ENCODE measurements at regions not wholly inside any gene's neighbourhood (a gene's known extent, or its start where the extent isn't known, plus 50 kb on each side); places are given as distances from the start of the nearest gene placed in this dataset.
A peak's percentile ranks its signal among the peaks of the same experiment; 100 is the strongest.
"Not testable (repeated sequence)": the region's sequence is repeated elsewhere in the genome, so short reads cannot be mapped to it uniquely, and the experiment has no call there.

DNA sequence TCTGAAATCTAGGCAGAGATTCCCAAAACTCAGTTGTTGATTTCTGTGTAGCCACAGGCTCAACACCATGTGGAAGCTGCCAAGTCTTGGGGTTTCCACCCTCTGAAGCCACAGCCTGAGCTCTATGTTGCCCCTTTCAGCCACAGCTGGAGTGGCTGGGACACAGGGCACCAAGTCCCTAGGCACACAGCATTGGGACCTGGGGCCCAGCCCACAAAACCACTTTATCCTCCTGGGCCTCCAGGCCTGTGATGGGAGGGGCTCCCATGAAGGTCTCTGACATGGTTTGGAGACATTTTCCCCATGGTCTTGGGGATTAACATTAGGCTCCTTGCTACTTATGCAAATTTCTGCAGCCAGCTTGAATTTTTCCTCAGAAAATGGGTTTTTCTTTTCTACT lies 186.0 kb upstream of the SPOPL start:
- DNase-seq (ENCODE audit: low spot score) = not testable (repeated sequence)

DNA sequence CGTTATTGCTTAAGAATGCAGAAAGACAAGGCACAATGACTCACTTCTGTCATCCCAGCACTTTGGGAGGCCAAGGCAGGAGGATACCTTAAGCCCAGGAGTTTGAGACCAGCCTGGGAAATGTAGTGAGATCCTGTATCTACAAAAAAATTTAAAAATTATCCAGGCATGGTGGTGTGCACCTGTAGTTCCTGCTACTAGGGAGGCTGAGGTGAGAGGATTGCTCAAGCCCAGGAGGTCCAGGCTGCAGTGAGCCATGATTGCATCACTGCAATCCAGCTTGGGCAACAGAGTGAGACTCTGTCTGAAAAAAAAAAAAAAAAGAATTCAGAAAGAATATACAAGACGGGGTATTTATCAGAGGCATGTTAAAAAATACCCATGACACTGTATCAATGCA lies 182.0 kb upstream of the SPOPL start:
- DNase-seq (ENCODE audit: low spot score) = no peak

GRCh38 chr2:138321458-138321857 lies 180.1 kb upstream of the SPOPL start:
- no peak for DNase-seq (ENCODE audit: low spot score)

- DNase-seq (ENCODE audit: low spot score) = no peak
These were observed 178.0 kb upstream of the SPOPL start for GRCh38 chr2:138323382-138324067.

GRCh38 chr2:138324068-138324771 lies 177.3 kb upstream of the SPOPL start:
- DNase-seq (ENCODE audit: low spot score) = no peak

DNA sequence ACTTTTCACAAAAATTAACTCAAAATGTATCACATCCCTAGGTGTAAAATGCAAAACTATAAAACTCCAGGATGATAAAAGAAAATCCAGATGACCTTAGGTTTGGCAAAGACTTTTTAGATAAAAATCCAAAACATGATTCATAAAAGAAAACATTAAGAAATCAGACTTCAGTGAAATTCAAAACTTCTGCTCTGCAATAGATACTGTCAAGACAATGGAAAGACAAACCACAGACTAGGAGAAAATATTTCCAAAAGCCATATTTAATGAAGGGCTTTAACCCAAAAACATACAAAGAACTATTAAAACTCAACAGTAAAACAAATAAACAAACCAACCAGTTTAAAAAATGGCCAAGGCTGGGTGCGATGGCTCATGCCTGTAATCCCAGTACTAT lies 173.6 kb upstream of the SPOPL start:
- no peak for DNase-seq (ENCODE audit: low spot score)

DNA sequence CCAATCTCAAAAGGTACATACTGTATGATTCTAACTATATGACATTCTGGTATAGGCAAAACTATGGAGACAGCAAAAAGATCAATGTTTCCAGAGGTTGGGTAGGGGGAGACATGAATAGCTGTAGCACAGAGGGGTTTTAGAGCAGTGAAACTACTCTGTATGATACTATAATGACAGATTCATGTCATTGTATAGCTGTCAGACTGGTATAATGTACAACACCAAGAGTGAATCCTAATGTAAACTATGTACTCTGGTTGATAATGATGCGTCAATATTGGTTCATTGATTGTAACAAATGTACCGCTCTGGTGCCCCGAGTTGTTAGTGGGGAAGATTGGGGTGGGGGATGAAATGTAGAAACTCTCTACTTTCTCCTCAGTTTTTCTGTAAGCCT lies 172.4 kb upstream of the SPOPL start:
- no peak for DNase-seq (ENCODE audit: low spot score)

DNA sequence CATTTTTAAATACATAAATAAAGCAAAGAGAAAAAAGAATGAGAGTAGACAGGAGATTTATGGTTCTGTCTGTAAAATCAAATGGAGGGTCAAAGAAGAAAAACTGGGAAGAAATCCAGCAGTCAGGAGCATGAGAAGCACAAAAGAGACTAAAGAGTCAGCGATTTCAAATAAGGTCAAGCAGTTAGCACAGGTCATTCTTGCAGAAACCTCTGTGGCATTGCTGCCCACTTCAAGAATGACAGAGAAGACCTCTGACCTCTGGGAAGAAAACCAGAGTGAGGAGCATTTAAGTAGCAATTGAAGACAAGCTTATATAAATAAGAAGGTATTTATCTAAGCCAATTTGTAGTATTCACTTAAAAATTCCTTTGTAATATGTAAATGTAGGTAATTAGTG lies 172.0 kb upstream of the SPOPL start:
- DNase-seq (ENCODE audit: low spot score) = no peak

- no peak for DNase-seq (ENCODE audit: low spot score)
These were observed 168.4 kb upstream of the SPOPL start for GRCh38 chr2:138333121-138333520.

DNA sequence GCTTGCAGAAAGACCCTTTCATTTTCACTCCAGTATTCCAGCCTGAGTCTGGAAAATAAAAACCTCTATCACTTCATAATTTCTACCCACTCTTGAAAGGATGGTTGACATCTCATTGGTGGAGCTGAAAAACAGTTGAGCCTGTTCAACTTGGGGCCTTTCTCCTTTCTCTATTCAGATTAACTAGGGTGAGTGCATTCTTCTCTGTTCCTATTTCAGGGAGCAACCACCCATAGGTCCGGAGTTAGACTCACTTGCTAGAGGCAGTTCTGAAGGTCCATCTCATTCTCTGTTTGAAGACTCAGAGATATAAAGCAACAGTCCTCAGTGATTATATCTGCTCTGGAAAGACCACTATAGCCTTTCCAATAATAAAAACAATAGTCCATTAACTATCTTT lies 167.9 kb upstream of the SPOPL start:
- no peak for DNase-seq (ENCODE audit: low spot score)

- no peak for DNase-seq (ENCODE audit: low spot score)
These were observed 167.2 kb upstream of the SPOPL start for GRCh38 chr2:138334323-138334722.

- DNase-seq (ENCODE audit: low spot score) = no peak
These were observed 166.5 kb upstream of the SPOPL start for GRCh38 chr2:138335036-138335435.

GRCh38 chr2:138336146-138336545 lies 165.4 kb upstream of the SPOPL start:
- DNase-seq (ENCODE audit: low spot score) = no peak

DNA sequence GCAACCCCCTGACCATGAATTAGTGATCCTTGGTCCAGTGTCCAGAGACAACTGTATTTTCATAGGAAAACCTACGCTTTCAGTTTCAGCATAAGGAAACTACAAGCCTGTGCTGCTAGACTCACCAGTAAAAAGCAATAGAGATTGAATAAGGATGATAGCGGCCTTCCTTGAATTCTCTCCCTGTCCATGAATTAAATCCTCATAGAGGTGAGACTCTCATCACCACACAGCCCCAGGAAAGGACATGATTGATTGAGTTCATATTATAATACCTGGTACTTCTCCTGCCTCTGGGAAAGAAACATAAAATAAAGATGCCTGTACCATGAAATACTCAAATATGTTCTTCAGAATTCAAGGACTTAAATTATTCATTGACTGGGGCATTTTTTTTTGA lies 146.3 kb upstream of the SPOPL start:
- DNase-seq (ENCODE audit: low spot score) = no peak

GRCh38 chr2:138356178-138356577 lies 145.4 kb upstream of the SPOPL start:
- DNase-seq (ENCODE audit: low spot score) = no peak

DNA sequence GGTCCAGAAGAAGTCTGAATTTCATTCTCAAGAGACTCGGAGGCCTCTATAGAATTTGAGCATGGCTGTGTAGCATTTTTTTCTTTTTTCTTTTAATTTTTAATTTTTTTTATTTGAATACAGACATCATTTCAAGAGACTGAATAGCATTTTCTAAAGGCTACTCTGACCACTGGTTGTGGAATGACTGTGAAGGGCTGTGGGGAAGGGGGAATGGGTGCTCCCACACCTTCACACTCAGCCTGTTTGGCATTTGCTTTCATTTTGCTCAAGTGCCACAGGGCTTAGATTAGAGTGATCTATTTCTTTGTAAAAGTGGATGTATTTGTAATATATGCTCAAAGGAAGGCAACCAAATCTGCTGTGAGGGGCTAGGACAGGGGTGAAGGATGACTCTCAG lies 142.0 kb upstream of the SPOPL start:
- no peak for DNase-seq (ENCODE audit: low spot score)

GRCh38 chr2:138364554-138365162 lies 136.9 kb upstream of the SPOPL start:
- no peak for DNase-seq (ENCODE audit: low spot score)

DNA sequence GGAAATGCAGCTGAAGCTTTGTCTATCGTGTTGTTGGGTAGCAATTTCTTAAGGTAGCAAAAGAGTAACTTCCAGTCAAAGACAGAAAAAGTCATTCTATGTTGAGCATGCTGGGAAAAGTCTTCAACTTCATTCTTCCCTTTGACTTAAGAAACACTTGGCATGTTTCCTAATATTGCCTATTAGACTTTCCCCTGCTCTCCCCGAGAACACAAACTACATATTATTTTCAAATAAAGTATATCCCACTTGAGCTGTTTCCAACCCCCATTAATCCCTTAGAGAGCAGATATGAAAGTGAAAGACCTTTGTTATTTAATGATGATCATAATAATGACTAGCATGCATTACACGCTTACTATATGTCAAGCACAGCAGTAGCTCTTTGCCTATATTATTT lies 136.0 kb upstream of the SPOPL start:
- no peak for DNase-seq (ENCODE audit: low spot score)

- no peak for DNase-seq (ENCODE audit: low spot score)
These were observed 131.7 kb upstream of the SPOPL start for GRCh38 chr2:138369856-138370255.

- peak; percentile 68 for DNase-seq (ENCODE audit: low spot score)
These were observed 127.6 kb upstream of the SPOPL start for GRCh38 chr2:138373993-138374408.

- DNase-seq (ENCODE audit: low spot score) = no peak
These were observed 120.2 kb upstream of the SPOPL start for GRCh38 chr2:138381373-138381772.

- no peak for DNase-seq (ENCODE audit: low spot score)
These were observed 118.9 kb upstream of the SPOPL start for GRCh38 chr2:138382672-138383071.

- not testable (repeated sequence) for DNase-seq (ENCODE audit: low spot score)
These were observed 115.4 kb upstream of the SPOPL start for GRCh38 chr2:138386191-138386590.
